IMR-90 (cell line): ENCODE measurements at regions not wholly inside any gene's neighbourhood (a gene's known extent, or its start where the extent isn't known, plus 50 kb on each side); places are given as distances from the start of the nearest gene placed in this dataset.

Source experiments
- ATAC-seq: fragments of 200-7000 bp; cut with Tn5 transposase; 2 replicates; pipeline ENCODE4 v1.9.1; 2020; ENCODE audit warnings: low read depth, mild to moderate bottlenecking, moderate library complexity
- BruUV-seq: library from RNA; stranded (reverse); fragments of 400-500 nt; replicated peaks from 2 replicates; lab custom pipeline; 2021; lab: Mats Ljungman, UMichigan
- CTCF ChIA-PET: fragments of 300-600 bp; formaldehyde crosslinking; extraction: SDS; loops from one replicate; lab custom pipeline; 2021; ENCODE audit warnings: antibody characterized with exemption; lab: Yijun Ruan, JAX
- POLR2A ChIA-PET: fragments of 300-600 bp; sonication (Branson Sonifier 250); formaldehyde crosslinking; loops from one replicate; lab custom pipeline; 2022; ENCODE audit warnings: antibody characterized with exemption; ENCODE audit not compliant: unreplicated experiment; lab: Charles Lee
- DNase-seq: peaks from one replicate; pipeline ENCODE4 v3.0.0; 2013
- H2AFZ ChIP-seq: replicated peaks from 2 replicates; pipeline ENCODE3; 2013; ENCODE audit warnings: low read length, mild to moderate bottlenecking; ENCODE audit not compliant: poor library complexity
- H2AK5ac ChIP-seq: 2 replicates; pipeline ENCODE4 v1.6.1; 2013; ENCODE audit warnings: low read depth, low read length, inconsistent platforms
- H2AK9ac ChIP-seq: replicated peaks from 2 replicates; pipeline ENCODE3; 2013; ENCODE audit warnings: mild to moderate bottlenecking, low read depth, low read length, moderate library complexity; ENCODE audit not compliant: poor library complexity
- H2BK120ac ChIP-seq: 2 replicates; pipeline ENCODE4 v1.6.1; 2013; ENCODE audit warnings: low read depth, low read length, inconsistent platforms
- H2BK15ac ChIP-seq: 3 replicates; pipeline ENCODE4 v1.6.1; 2013; ENCODE audit warnings: low read depth, low read length, inconsistent platforms
- H2BK20ac ChIP-seq: 2 replicates; pipeline ENCODE4 v1.6.1; 2013; ENCODE audit warnings: low read depth, mild to moderate bottlenecking, inconsistent platforms, low read length, moderate library complexity
- H2BK5ac ChIP-seq: 2 replicates; pipeline ENCODE4 v1.6.1; 2013; ENCODE audit warnings: mild to moderate bottlenecking, low read depth, low read length, inconsistent platforms; ENCODE audit not compliant: poor library complexity, severe bottlenecking
- H3K14ac ChIP-seq: replicated peaks from 2 replicates; pipeline ENCODE4 v1.6.1; 2013; ENCODE audit warnings: low read depth, low read length, inconsistent platforms
- H3K18ac ChIP-seq: 2 replicates; pipeline ENCODE4 v1.6.1; 2013; ENCODE audit warnings: low read depth, low read length, control low read depth
- H3K23ac ChIP-seq: 2 replicates; pipeline ENCODE4 v1.6.1; 2013; ENCODE audit warnings: low read depth, low read length, inconsistent platforms
- H3K27ac ChIP-seq: 2 replicates; pipeline ENCODE4 v1.5.1; 2013; ENCODE audit warnings: mild to moderate bottlenecking, control low read depth, low read length; ENCODE audit not compliant: insufficient read depth
- H3K27me3 ChIP-seq: 2 replicates; pipeline ENCODE4 v1.6.1; 2013; ENCODE audit warnings: low read length; ENCODE audit not compliant: control insufficient read depth, insufficient read depth
- H3K36me3 ChIP-seq: 2 replicates; pipeline ENCODE4 v1.6.1; 2013; ENCODE audit warnings: low read length, mixed read lengths; ENCODE audit not compliant: control insufficient read depth, insufficient read depth
- H3K4ac ChIP-seq: 2 replicates; pipeline ENCODE4 v1.6.1; 2013; ENCODE audit warnings: low read depth, low read length, inconsistent platforms
- H3K4me1 ChIP-seq: 2 replicates; pipeline ENCODE4 v1.6.1; 2013; ENCODE audit warnings: low read length, mixed read lengths; ENCODE audit not compliant: control insufficient read depth, insufficient read depth
- H3K4me2 ChIP-seq: 2 replicates; pipeline ENCODE4 v1.6.1; 2013; ENCODE audit warnings: low read depth, mild to moderate bottlenecking, control low read depth, low read length, moderate library complexity
- H3K4me3 ChIP-seq: 2 replicates; pipeline ENCODE4 v1.5.1; 2013; ENCODE audit warnings: low read depth, mild to moderate bottlenecking, control low read depth, low read length, moderate library complexity; ENCODE audit not compliant: insufficient read depth
- H3K56ac ChIP-seq: 2 replicates; pipeline ENCODE4 v1.6.1; 2013; ENCODE audit warnings: low read length, inconsistent platforms; ENCODE audit not compliant: insufficient read depth; ENCODE audit errors: extremely low read depth
- H3K79me1 ChIP-seq, 2 experiments: 2 replicates each; pipeline ENCODE4 v1.6.1; 2013; ENCODE audit warnings: low read length in 2 of 2, inconsistent platforms in 1 of 2, low read depth in 1 of 2
- H3K9ac ChIP-seq: 2 replicates; pipeline ENCODE4 v1.6.1; 2013; ENCODE audit warnings: low read depth, low read length, control low read depth
- H3K9me1 ChIP-seq: 2 replicates; pipeline ENCODE4 v1.6.1; 2013; ENCODE audit warnings: low read length, inconsistent platforms; ENCODE audit not compliant: insufficient read depth
- H3K9me3 ChIP-seq: 2 replicates; pipeline ENCODE4 v1.6.1; 2013; ENCODE audit warnings: low read length; ENCODE audit not compliant: control insufficient read depth, insufficient read depth
- H4K20me1 ChIP-seq: 2 replicates; pipeline ENCODE4 v1.6.1; 2013; ENCODE audit warnings: low read length, inconsistent platforms; ENCODE audit not compliant: insufficient read depth
- H4K5ac ChIP-seq: 2 replicates; pipeline ENCODE4 v1.6.1; 2013; ENCODE audit warnings: mild to moderate bottlenecking, low read depth, low read length, control low read depth
- H4K8ac ChIP-seq, 2 experiments: 2 replicates each; pipeline ENCODE4 v1.6.1; 2013; ENCODE audit warnings: low read depth in 2 of 2, low read length in 2 of 2, control low read depth in 1 of 2, inconsistent platforms in 1 of 2
- H4K91ac ChIP-seq: 2 replicates; pipeline ENCODE4 v1.6.1; 2013; ENCODE audit warnings: low read depth, low read length, inconsistent platforms; ENCODE audit not compliant: insufficient read depth
- BHLHE40 ChIP-seq: fragments of 150-350 bp; IDR thresholded peaks from 2 replicates; pipeline ENCODE4 v1.6.1; 2016; ENCODE audit warnings: mild to moderate bottlenecking, low read depth, low read length
- CEBPB ChIP-seq: IDR thresholded peaks from 2 replicates; pipeline ENCODE4 v1.6.1; 2012; ENCODE audit warnings: low read depth, low read length, improper control_type of control experiment
- CHD1 ChIP-seq: IDR thresholded peaks from 2 replicates; pipeline ENCODE4 v1.6.1; 2012; ENCODE audit warnings: low read depth, low read length, improper control_type of control experiment
- FOS ChIP-seq: fragments of 150-350 bp; IDR thresholded peaks from 2 replicates; pipeline ENCODE4 v1.6.1; 2016; ENCODE audit warnings: low read depth, low read length
- MAFK ChIP-seq: IDR thresholded peaks from 2 replicates; pipeline ENCODE4 v1.6.1; 2012; ENCODE audit warnings: low read depth, low read length, improper control_type of control experiment
- MAZ ChIP-seq: IDR thresholded peaks from 2 replicates; pipeline ENCODE4 v1.6.1; 2012; ENCODE audit warnings: low read depth, mild to moderate bottlenecking, low read length, improper control_type of control experiment, moderate library complexity, borderline replicate concordance
- MXI1 ChIP-seq: IDR thresholded peaks from 2 replicates; pipeline ENCODE4 v1.6.1; 2012; ENCODE audit warnings: low read depth, mild to moderate bottlenecking, low read length, moderate library complexity, borderline replicate concordance
- NFE2L2 ChIP-seq: fragments of 150-350 bp; IDR thresholded peaks from 2 replicates; pipeline ENCODE4 v1.6.1; 2016; ENCODE audit warnings: low read depth, mild to moderate bottlenecking, low read length
- POLR2A ChIP-seq: IDR thresholded peaks from 2 replicates; pipeline ENCODE4 v1.6.1; 2012; ENCODE audit warnings: mild to moderate bottlenecking, low read depth, low read length
- RAD21 ChIP-seq: IDR thresholded peaks from 2 replicates; pipeline ENCODE4 v1.6.1; 2012; ENCODE audit warnings: low read length, improper control_type of control experiment
- RCOR1 ChIP-seq: IDR thresholded peaks from 2 replicates; pipeline ENCODE4 v1.6.1; 2012; ENCODE audit warnings: mild to moderate bottlenecking, low read length, improper control_type of control experiment; ENCODE audit not compliant: insufficient replicate concordance
- RFX5 ChIP-seq: IDR thresholded peaks from 2 replicates; pipeline ENCODE4 v1.8.0; 2012; ENCODE audit warnings: low read depth, mild to moderate bottlenecking, low read length, moderate library complexity
- SMC3 ChIP-seq: fragments of 150-350 bp; IDR thresholded peaks from 2 replicates; pipeline ENCODE4 v1.6.1; 2016; ENCODE audit warnings: low read depth, mild to moderate bottlenecking, antibody characterized with exemption, low read length, moderate library complexity
- dilution Hi-C: fragments of 300-500 bp; cut with HindIII; formaldehyde crosslinking; loops from one replicate; pipeline ENCODE4 v1.14.3; 2018; ENCODE audit warnings: low sequenced_read_pairs; ENCODE audit not compliant: unreplicated experiment
- in situ Hi-C: fragments of 300-500 bp; cut with MboI; formaldehyde crosslinking; loops from 3 replicates; pipeline ENCODE4 v1.14.3; 2019; ENCODE audit warnings: low sequenced_read_pairs, inconsistent platforms, mixed read lengths
- intact Hi-C: fragments of 100-400 bp; cut with micrococcal nuclease; formaldehyde crosslinking; loops from 2 replicates; pipeline ENCODE4 v1.10.0; 2022
- TF ChIP-seq, protein P1 (sequence below): fragments of 150-350 bp; IDR thresholded peaks from 2 replicates; pipeline ENCODE4 v1.6.1; 2016; ENCODE audit warnings: low read depth, mild to moderate bottlenecking, low read length, moderate library complexity, borderline replicate concordance
- TF ChIP-seq, protein P2 (sequence below): fragments of 150-350 bp; IDR thresholded peaks from 2 replicates; pipeline ENCODE4 v1.6.1; 2017; ENCODE audit warnings: mild to moderate bottlenecking, antibody characterized with exemption, low read length, low read depth
- TF ChIP-seq, protein P3 (sequence below): conservative IDR thresholded peaks from 2 replicates; pipeline ENCODE4 v1.5.1; 2012; ENCODE audit warnings: mild to moderate bottlenecking, low read depth, low read length, improper control_type of control experiment

- no peak overlapping the region for H2AK9ac ChIP-seq
- no peaks in the 10 kb centered on the region for H3K27me3 ChIP-seq
- no peak overlapping the region for H3K4ac ChIP-seq
- H4K20me1 ChIP-seq: no peaks in the 10 kb centered on the region
- no peak overlapping the region for H3K4me3 ChIP-seq
- intact Hi-C loops: no loop called here
- no peak overlapping the region for H3K4me2 ChIP-seq
- no peak overlapping the region for H4K5ac ChIP-seq
- H3K79me1 ChIP-seq: no peaks in the 10 kb centered on the region
- no peak overlapping the region for H2AFZ ChIP-seq
- no peaks in the 10 kb centered on the region for H3K36me3 ChIP-seq
- H3K14ac ChIP-seq: no peak overlapping the region
- dilution Hi-C loops: no loop called here
- H3K23ac ChIP-seq: no peak overlapping the region
- CTCF ChIA-PET: no interaction called here
- no peak overlapping the region for H3K56ac ChIP-seq
- H3K9me1 ChIP-seq: no peaks in the 10 kb centered on the region
- DNase-seq (no peak), ATAC-seq (no peak)
- H3K27ac ChIP-seq: no peak overlapping the region
- H2BK15ac ChIP-seq: no peak overlapping the region
- no peak overlapping the region for H2BK120ac ChIP-seq
- POLR2A ChIA-PET: no interaction called here
- no peak overlapping the region for H4K91ac ChIP-seq
- H4K8ac ChIP-seq: no peak overlapping the region
- H2AK5ac ChIP-seq: no peak overlapping the region
- H3K4me1 ChIP-seq: no peaks in the 10 kb centered on the region
- no peak overlapping the region for H3K9ac ChIP-seq
- H3K18ac ChIP-seq: no peak overlapping the region
- TF ChIP-seq, protein P1, sequence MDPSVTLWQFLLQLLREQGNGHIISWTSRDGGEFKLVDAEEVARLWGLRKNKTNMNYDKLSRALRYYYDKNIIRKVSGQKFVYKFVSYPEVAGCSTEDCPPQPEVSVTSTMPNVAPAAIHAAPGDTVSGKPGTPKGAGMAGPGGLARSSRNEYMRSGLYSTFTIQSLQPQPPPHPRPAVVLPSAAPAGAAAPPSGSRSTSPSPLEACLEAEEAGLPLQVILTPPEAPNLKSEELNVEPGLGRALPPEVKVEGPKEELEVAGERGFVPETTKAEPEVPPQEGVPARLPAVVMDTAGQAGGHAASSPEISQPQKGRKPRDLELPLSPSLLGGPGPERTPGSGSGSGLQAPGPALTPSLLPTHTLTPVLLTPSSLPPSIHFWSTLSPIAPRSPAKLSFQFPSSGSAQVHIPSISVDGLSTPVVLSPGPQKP: no peak
- no peak for TF ChIP-seq RAD21
- TF ChIP-seq MAFK: no peak
- TF ChIP-seq NFE2L2: no peak
- TF ChIP-seq MXI1: no peak
- no peak for TF ChIP-seq SMC3
- TF ChIP-seq, protein P2, sequence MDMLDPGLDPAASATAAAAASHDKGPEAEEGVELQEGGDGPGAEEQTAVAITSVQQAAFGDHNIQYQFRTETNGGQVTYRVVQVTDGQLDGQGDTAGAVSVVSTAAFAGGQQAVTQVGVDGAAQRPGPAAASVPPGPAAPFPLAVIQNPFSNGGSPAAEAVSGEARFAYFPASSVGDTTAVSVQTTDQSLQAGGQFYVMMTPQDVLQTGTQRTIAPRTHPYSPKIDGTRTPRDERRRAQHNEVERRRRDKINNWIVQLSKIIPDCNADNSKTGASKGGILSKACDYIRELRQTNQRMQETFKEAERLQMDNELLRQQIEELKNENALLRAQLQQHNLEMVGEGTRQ: no peak
- TF ChIP-seq CHD1: no peak
- TF ChIP-seq POLR2A: no peak
- no peak for TF ChIP-seq BHLHE40
- TF ChIP-seq FOS: no peak
- no peak for TF ChIP-seq MAZ
- no peak for TF ChIP-seq RCOR1
- TF ChIP-seq CEBPB: no peak
- TF ChIP-seq, protein P3, sequence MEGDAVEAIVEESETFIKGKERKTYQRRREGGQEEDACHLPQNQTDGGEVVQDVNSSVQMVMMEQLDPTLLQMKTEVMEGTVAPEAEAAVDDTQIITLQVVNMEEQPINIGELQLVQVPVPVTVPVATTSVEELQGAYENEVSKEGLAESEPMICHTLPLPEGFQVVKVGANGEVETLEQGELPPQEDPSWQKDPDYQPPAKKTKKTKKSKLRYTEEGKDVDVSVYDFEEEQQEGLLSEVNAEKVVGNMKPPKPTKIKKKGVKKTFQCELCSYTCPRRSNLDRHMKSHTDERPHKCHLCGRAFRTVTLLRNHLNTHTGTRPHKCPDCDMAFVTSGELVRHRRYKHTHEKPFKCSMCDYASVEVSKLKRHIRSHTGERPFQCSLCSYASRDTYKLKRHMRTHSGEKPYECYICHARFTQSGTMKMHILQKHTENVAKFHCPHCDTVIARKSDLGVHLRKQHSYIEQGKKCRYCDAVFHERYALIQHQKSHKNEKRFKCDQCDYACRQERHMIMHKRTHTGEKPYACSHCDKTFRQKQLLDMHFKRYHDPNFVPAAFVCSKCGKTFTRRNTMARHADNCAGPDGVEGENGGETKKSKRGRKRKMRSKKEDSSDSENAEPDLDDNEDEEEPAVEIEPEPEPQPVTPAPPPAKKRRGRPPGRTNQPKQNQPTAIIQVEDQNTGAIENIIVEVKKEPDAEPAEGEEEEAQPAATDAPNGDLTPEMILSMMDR: no peak
- TF ChIP-seq RFX5: no peak
- H3K9me3 ChIP-seq: peaks cover 6% of the 10 kb centered on the region; the same call in 1 of the 2 replicates
- no TSS peak for BruUV-seq
- H2BK5ac ChIP-seq: no peak overlapping the region
- H2BK20ac ChIP-seq: no peak overlapping the region
- in situ Hi-C loops: no loop called here
Observed at GRCh38 chr3:34294240-34294639, 495.8 kb downstream of the PDCD6IP start.
